Keratinocyte (primary cell): ENCODE measurements at regions not wholly inside any gene's neighbourhood (a gene's known extent, or its start where the extent isn't known, plus 50 kb on each side); places are given as distances from the start of the nearest gene placed in this dataset.
"Not testable (repeated sequence)": the region's sequence is repeated elsewhere in the genome, so short reads cannot be mapped to it uniquely, and the experiment has no call there.

Source experiments
- DNase-seq: peaks from one replicate; pipeline ENCODE4 v3.0.0-alpha.2; 2011; ENCODE audit warnings: low read depth, missing footprints, low spot score
- FAIRE-seq: peaks from 2 replicates; lab custom pipeline; 2011; peaks lifted over from hg19 to GRCh38; lab: Jason Lieb, UNC
- H2AFZ ChIP-seq: 2 replicates; pipeline ENCODE4 v1.6.0; 2012; ENCODE audit warnings: low read length, control low read depth, inconsistent platforms; ENCODE audit not compliant: control insufficient read depth
- H3K27ac ChIP-seq: 2 replicates; pipeline ENCODE4 v1.5.1; 2011; ENCODE audit warnings: low read length; ENCODE audit not compliant: control insufficient read depth, insufficient read depth
- H3K27me3 ChIP-seq: 3 replicates; pipeline ENCODE4 v1.6.0; 2011; ENCODE audit warnings: low read length; ENCODE audit not compliant: control insufficient read depth, insufficient read depth; ENCODE audit errors: extremely low read depth
- H3K36me3 ChIP-seq, 2 experiments: 2 replicates in 1 of 2; 3 replicates in 1 of 2; pipeline ENCODE4 v1.5.1; 2011; ENCODE audit warnings: low read length in 2 of 2, mild to moderate bottlenecking in 1 of 2; ENCODE audit not compliant: control insufficient read depth in 2 of 2, insufficient read depth in 2 of 2; ENCODE audit errors: extremely low read depth in 1 of 2
- H3K4me1 ChIP-seq: 3 replicates; pipeline ENCODE4 v1.5.1; 2011; ENCODE audit warnings: low read length; ENCODE audit not compliant: control insufficient read depth, insufficient read depth; ENCODE audit errors: extremely low read depth
- H3K4me2 ChIP-seq: 3 replicates; pipeline ENCODE4 v1.6.0; 2011; ENCODE audit warnings: low read depth, low read length; ENCODE audit not compliant: control insufficient read depth, insufficient read depth; ENCODE audit errors: extremely low read depth
- H3K4me3 ChIP-seq, 3 experiments: fragments of 200-600 bp in 1 of 3; sonication (generic) in 1 of 3; 2 replicates in 2 of 3; 3 replicates in 1 of 3; pipeline ENCODE4 v1.5.1; 2011 to 2016; ENCODE audit warnings: low read length in 3 of 3, mild to moderate bottlenecking in 3 of 3, control low read depth in 2 of 3, inconsistent platforms in 1 of 3, low read depth in 1 of 3, mixed read lengths in 1 of 3, mixed run types in 1 of 3, moderate library complexity in 1 of 3; ENCODE audit not compliant: control insufficient read depth in 2 of 3, insufficient read depth in 2 of 3; ENCODE audit errors: extremely low read depth in 1 of 3
- H3K79me2 ChIP-seq: 2 replicates; pipeline ENCODE4 v1.6.0; 2012; ENCODE audit warnings: low read length; ENCODE audit not compliant: control insufficient read depth, insufficient read depth
- H3K9ac ChIP-seq: 3 replicates; pipeline ENCODE4 v1.6.0; 2011; ENCODE audit warnings: low read length; ENCODE audit not compliant: control insufficient read depth, insufficient read depth; ENCODE audit errors: extremely low read depth
- H3K9me1 ChIP-seq: 3 replicates; pipeline ENCODE4 v1.6.0; 2011; ENCODE audit warnings: low read length; ENCODE audit not compliant: control insufficient read depth, insufficient read depth; ENCODE audit errors: extremely low read depth
- H3K9me3 ChIP-seq: 2 replicates; pipeline ENCODE4 v1.5.1; 2012; ENCODE audit warnings: low read depth, low read length; ENCODE audit not compliant: control insufficient read depth
- H4K20me1 ChIP-seq: 3 replicates; pipeline ENCODE4 v1.6.0; 2011; ENCODE audit warnings: low read length; ENCODE audit not compliant: control insufficient read depth, insufficient read depth; ENCODE audit errors: extremely low read depth
- CTCF ChIP-seq, 3 experiments: IDR thresholded peaks in 1 of 3; conservative IDR thresholded peaks in 1 of 3; optimal IDR thresholded peaks in 1 of 3; 2 replicates in 2 of 3; 3 replicates in 1 of 3; pipeline versions ENCODE3 to v1.5.1; 2011; ENCODE audit warnings: low read length in 3 of 3, mild to moderate bottlenecking in 3 of 3, moderate library complexity in 2 of 3, control low read depth in 1 of 3, inconsistent platforms in 1 of 3; ENCODE audit not compliant: insufficient read depth in 2 of 3; ENCODE audit errors: extremely low read depth in 1 of 3
- EZH2 ChIP-seq: IDR thresholded peaks from one replicate; pipeline ENCODE4 v1.6.1; 2012; ENCODE audit warnings: inconsistent platforms, mild to moderate bottlenecking, low read length, moderate library complexity
- dilution Hi-C: fragments of 300-500 bp; cut with MboI; formaldehyde crosslinking; loops from one replicate; pipeline ENCODE4 v1.7.0; 2020; ENCODE audit warnings: low sequenced_read_pairs; ENCODE audit not compliant: extremely low pct_ligation_motif_present

GRCh38 chr7:94792241-94792640 is 115.2 kb upstream of the PPP1R9A start:
- TF ChIP-seq CTCF (optimal IDR thresholded peaks at IDR 0.05 in 1 of 3, IDR thresholded peaks at IDR 0.05 in 1 of 3, conservative IDR thresholded peaks at IDR 0.05 in 1 of 3; ENCODE audit: extremely low read depth in 1 of 3, insufficient read depth in 2 of 3, low read length in 3 of 3) (no peak), EZH2 (no peak)
- H2AFZ ChIP-seq = no peak overlapping the region
- H3K27ac ChIP-seq = no peak overlapping the region
- no peak overlapping the region for H3K4me3 ChIP-seq
- no peak overlapping the region for H3K9ac ChIP-seq
- H3K79me2 ChIP-seq = no peaks in the 10 kb centered on the region
- H3K36me3 ChIP-seq = no peaks in the 10 kb centered on the region
- DNase-seq (no peak), FAIRE-seq (no peak)
- no peaks in the 10 kb centered on the region for H3K9me3 ChIP-seq
- no peaks in the 10 kb centered on the region for H3K4me1 ChIP-seq
- dilution Hi-C loops = no loop called here
- no peak overlapping the region for H3K4me2 ChIP-seq
- H3K27me3 ChIP-seq = no peaks in the 10 kb centered on the region
- no peaks in the 10 kb centered on the region for H3K9me1 ChIP-seq
- no peaks in the 10 kb centered on the region for H4K20me1 ChIP-seq

DNA sequence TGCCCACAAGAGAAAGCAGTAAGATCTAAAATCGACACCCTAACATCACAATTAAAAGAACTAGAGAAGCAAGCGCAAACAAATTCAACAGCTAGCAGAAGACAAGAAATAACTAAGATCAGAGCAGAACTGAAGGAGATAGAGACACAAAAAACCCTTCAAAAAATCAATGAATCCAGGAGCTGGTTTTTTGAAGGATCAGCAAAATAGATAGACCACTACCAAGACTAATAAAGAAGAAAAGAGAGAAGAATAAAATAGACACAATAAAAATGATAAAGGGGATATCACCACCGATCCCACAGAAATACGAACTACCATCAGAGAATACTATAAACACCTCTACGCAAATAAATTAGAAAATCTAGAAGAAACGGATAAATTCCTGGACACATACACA is 110.0 kb upstream of the PPP1R9A start:
- H3K9me3 ChIP-seq, H3K4me1 ChIP-seq, FAIRE-seq, H3K4me2 ChIP-seq, H3K27ac ChIP-seq, H3K9ac ChIP-seq, DNase-seq, H3K9me1 ChIP-seq, H4K20me1 ChIP-seq, H3K4me3 ChIP-seq, H3K27me3 ChIP-seq, H2AFZ ChIP-seq, H3K79me2 ChIP-seq, dilution Hi-C loops, H3K36me3 ChIP-seq: not testable (repeated sequence)

- Histone ChIP-seq H3K9me3 (no peaks in the 10 kb centered on the region), H3K4me3 (no peak overlapping the region), H3K9me1 (no peaks in the 10 kb centered on the region), H3K4me2 (no peak overlapping the region), H3K9ac (no peak overlapping the region), H3K4me1 (no peaks in the 10 kb centered on the region), H3K27ac (no peak overlapping the region), H4K20me1 (no peaks in the 10 kb centered on the region), H3K36me3 (no peaks in the 10 kb centered on the region), H3K27me3 (no peaks in the 10 kb centered on the region), H2AFZ (no peak overlapping the region), H3K79me2 (no peaks in the 10 kb centered on the region)
- dilution Hi-C loops = no loop called here
- no peak for TF ChIP-seq EZH2
- no peak for TF ChIP-seq CTCF (optimal IDR thresholded peaks at IDR 0.05 in 1 of 3, IDR thresholded peaks at IDR 0.05 in 1 of 3, conservative IDR thresholded peaks at IDR 0.05 in 1 of 3; ENCODE audit: extremely low read depth in 1 of 3, insufficient read depth in 2 of 3, low read length in 3 of 3)
- DNase-seq (no peak), FAIRE-seq (no peak)
Measured at GRCh38 chr7:94803821-94804220, 103.6 kb upstream of the PPP1R9A start.

GRCh38 chr7:94808673-94809072 is 98.7 kb upstream of the PPP1R9A start:
- dilution Hi-C loops, H3K4me1 ChIP-seq, H3K9ac ChIP-seq, H3K27ac ChIP-seq, FAIRE-seq, H2AFZ ChIP-seq, H3K9me3 ChIP-seq, H3K4me3 ChIP-seq, H3K79me2 ChIP-seq, H3K4me2 ChIP-seq, H3K9me1 ChIP-seq, DNase-seq, H4K20me1 ChIP-seq, H3K27me3 ChIP-seq, H3K36me3 ChIP-seq: not testable (repeated sequence)
